ENCODE measurements at regions not wholly inside any gene's neighbourhood (a gene's known extent, or its start where the extent isn't known, plus 50 kb on each side); places are given as distances from the start of the nearest gene placed in this dataset.
"Not testable (repeated sequence)": the region's sequence is repeated elsewhere in the genome, so short reads cannot be mapped to it uniquely, and the experiment has no call there.

DNA sequence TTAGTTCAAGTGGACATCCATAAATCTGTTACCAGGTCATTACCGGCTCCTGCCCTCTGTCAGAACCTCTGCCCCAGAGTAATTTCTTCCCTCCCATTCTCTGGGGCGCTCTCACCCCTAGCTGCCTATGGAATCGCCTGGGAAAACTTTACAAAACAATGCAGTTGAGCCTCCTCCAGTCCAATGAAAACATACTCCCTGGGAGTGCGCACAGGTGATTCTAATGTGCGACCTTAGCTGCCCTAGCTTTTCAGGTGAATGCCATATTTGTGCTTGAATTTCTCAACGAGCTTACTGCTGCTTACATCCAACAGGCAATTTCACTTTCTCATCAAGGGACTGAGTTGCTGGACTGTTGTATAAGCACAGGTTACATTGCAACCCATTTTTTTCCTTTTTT, 230.7 kb downstream of the NPIPA7 start:
- TF ChIP-seq, protein P1, sequence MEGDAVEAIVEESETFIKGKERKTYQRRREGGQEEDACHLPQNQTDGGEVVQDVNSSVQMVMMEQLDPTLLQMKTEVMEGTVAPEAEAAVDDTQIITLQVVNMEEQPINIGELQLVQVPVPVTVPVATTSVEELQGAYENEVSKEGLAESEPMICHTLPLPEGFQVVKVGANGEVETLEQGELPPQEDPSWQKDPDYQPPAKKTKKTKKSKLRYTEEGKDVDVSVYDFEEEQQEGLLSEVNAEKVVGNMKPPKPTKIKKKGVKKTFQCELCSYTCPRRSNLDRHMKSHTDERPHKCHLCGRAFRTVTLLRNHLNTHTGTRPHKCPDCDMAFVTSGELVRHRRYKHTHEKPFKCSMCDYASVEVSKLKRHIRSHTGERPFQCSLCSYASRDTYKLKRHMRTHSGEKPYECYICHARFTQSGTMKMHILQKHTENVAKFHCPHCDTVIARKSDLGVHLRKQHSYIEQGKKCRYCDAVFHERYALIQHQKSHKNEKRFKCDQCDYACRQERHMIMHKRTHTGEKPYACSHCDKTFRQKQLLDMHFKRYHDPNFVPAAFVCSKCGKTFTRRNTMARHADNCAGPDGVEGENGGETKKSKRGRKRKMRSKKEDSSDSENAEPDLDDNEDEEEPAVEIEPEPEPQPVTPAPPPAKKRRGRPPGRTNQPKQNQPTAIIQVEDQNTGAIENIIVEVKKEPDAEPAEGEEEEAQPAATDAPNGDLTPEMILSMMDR (IDR thresholded peaks at IDR 0.05): not testable (repeated sequence)
- TF ChIP-seq POLR2A (IDR thresholded peaks at IDR 0.05): not testable (repeated sequence)

Data from testis (tissue), 2 donors.